SU-DHL-6 (cell line): ENCODE measurements at regions not wholly inside any gene's neighbourhood (a gene's known extent, or its start where the extent isn't known, plus 50 kb on each side); places are given as distances from the start of the nearest gene placed in this dataset.

ENCODE experiments used
- H2AFZ ChIP-seq: fragments of 200-600 bp; sonication (generic); 2 replicates; pipeline ENCODE4 v1.6.1; 2014; ENCODE audit warnings: low read depth, mild to moderate bottlenecking, moderate library complexity, mixed read lengths, antibody characterized with exemption, low read length; ENCODE audit not compliant: severe bottlenecking
- H3F3A ChIP-seq: fragments of 200-600 bp; shearing (Covaris generic); 2 replicates; pipeline ENCODE4 v1.6.0; 2016; ENCODE audit warnings: antibody characterized with exemption, mild to moderate bottlenecking; ENCODE audit not compliant: insufficient read depth
- H3K27ac ChIP-seq: fragments of 200-600 bp; sonication (generic); 2 replicates; pipeline ENCODE4 v1.5.1; 2016; ENCODE audit warnings: low read depth, mild to moderate bottlenecking, low read length, moderate library complexity, mixed read lengths
- H3K27me3 ChIP-seq: fragments of 200-600 bp; sonication (generic), shearing (Covaris generic); 2 replicates; pipeline ENCODE4 v1.6.0; 2014; ENCODE audit warnings: mild to moderate bottlenecking, low read length
- H3K36me3 ChIP-seq: fragments of 200-600 bp; sonication (generic); 2 replicates; pipeline ENCODE4 v1.6.1; 2014; ENCODE audit warnings: mild to moderate bottlenecking, low read length, mixed read lengths
- H3K4me2 ChIP-seq: fragments of 300-600, 200-600 bp; shearing (Covaris generic), sonication (generic); 2 replicates; pipeline ENCODE4 v1.6.0; 2014; ENCODE audit warnings: low read length, low read depth, mild to moderate bottlenecking; ENCODE audit not compliant: poor library complexity, severe bottlenecking
- H3K4me3 ChIP-seq: fragments of 200-600 bp; sonication (generic); 2 replicates; pipeline ENCODE4 v1.5.1; 2014; ENCODE audit warnings: antibody characterized with exemption, low read length, mild to moderate bottlenecking, mixed read lengths; ENCODE audit not compliant: insufficient read depth, poor library complexity, severe bottlenecking
- H3K79me2 ChIP-seq: fragments of 200-600 bp; sonication (generic); 2 replicates; pipeline ENCODE4 v1.6.1; 2014; ENCODE audit warnings: mild to moderate bottlenecking, low read length, moderate library complexity; ENCODE audit not compliant: insufficient read depth
- H3K9ac ChIP-seq: fragments of 200-600 bp; sonication (generic); 2 replicates; pipeline ENCODE4 v1.7.0; 2014; ENCODE audit warnings: mild to moderate bottlenecking, low read length
- H3K9me2 ChIP-seq: fragments of 200-600 bp; sonication (generic); replicated peaks from 2 replicates; pipeline ENCODE4 v1.6.1; 2014; ENCODE audit warnings: low read length; ENCODE audit not compliant: insufficient read depth
- H3K9me3 ChIP-seq: fragments of 200-600 bp; sonication (generic); 2 replicates; pipeline ENCODE4 v1.6.1; 2014; ENCODE audit warnings: low read length, mixed read lengths; ENCODE audit not compliant: insufficient read depth
- H4K20me1 ChIP-seq: fragments of 200-600 bp; sonication (generic); 2 replicates; pipeline ENCODE4 v1.6.1; 2014; ENCODE audit warnings: low read depth, mild to moderate bottlenecking, antibody characterized with exemption, low read length, moderate library complexity, mixed read lengths
- CTCF ChIP-seq: fragments of 200-600 bp; sonication (generic); IDR thresholded peaks from one replicate; pipeline ENCODE4 v1.5.1; 2017; ENCODE audit warnings: antibody characterized with exemption, mild to moderate bottlenecking, low read length, moderate library complexity; ENCODE audit not compliant: insufficient read depth, poor library complexity, severe bottlenecking
- EZH2phosphoT487 ChIP-seq: fragments of 200-600 bp; sonication (generic), shearing (Covaris generic); conservative IDR thresholded peaks from 2 replicates; pipeline ENCODE4 v1.6.1; 2018; ENCODE audit warnings: mild to moderate bottlenecking, antibody characterized with exemption, low read length, moderate library complexity, mixed read lengths

DNA sequence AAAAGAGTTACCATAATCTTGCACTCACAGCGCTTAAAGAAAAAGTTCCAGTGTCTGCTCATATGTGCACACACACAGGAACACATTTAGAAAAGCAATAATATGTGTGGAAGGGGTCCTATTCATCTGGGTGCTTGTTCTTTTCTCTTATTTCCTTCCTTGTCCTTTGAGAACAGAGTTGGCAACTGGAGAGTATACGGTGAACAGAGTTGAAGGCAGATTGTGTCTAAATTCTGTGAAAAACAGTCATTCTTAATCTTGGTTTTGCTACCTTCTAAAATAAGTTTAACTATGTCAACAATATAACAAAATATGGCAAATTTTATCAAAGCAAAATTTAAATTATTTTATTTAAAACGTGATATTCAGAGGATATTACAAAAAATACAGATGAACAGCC is 365.1 kb upstream of the NOCT start:
- no peak overlapping the region for H3K4me2 ChIP-seq
- TF ChIP-seq EZH2phosphoT487 = no peak
- no peak for TF ChIP-seq CTCF
- H3K27ac ChIP-seq = no peak overlapping the region
- H3K9me3 ChIP-seq = no peaks in the 10 kb centered on the region
- H3K36me3 ChIP-seq = no peaks in the 10 kb centered on the region
- H3K4me3 ChIP-seq = no peak overlapping the region
- no peaks in the 10 kb centered on the region for H4K20me1 ChIP-seq
- no peaks in the 10 kb centered on the region for H3F3A ChIP-seq
- no peaks in the 10 kb centered on the region for H3K27me3 ChIP-seq
- no peaks in the 10 kb centered on the region for H3K9me2 ChIP-seq
- no peak overlapping the region for H3K9ac ChIP-seq
- no peaks in the 10 kb centered on the region for H3K79me2 ChIP-seq
- no peak overlapping the region for H2AFZ ChIP-seq

DNA sequence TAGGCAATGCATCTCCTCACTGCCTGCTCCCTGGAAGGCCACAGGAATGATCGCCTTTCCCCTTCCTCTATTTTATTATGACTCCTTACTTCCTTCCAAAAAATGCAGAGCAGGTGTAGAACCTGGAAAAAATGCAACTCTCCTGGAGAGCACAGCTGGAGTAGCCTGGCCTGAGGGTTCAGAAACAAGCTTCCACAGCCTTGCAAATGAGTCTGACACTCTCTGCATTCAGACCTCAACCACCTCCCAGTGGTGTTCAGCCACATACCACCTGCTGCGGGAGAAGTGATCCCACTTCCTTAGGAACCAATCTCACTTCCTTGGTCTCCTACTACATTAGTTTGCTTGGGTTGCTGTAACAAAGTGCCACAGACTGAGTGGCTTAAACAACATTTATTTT is 368.1 kb upstream of the NOCT start:
- Histone ChIP-seq H3K36me3 (no peaks in the 10 kb centered on the region), H3K9ac (no peak overlapping the region), H3K79me2 (no peaks in the 10 kb centered on the region), H3K4me2 (no peak overlapping the region), H3K4me3 (no peak overlapping the region), H3K9me3 (no peaks in the 10 kb centered on the region), H2AFZ (no peak overlapping the region), H4K20me1 (no peaks in the 10 kb centered on the region), H3F3A (no peaks in the 10 kb centered on the region), H3K27me3 (no peaks in the 10 kb centered on the region), H3K27ac (no peak overlapping the region), H3K9me2 (no peaks in the 10 kb centered on the region)
- TF ChIP-seq EZH2phosphoT487 (no peak), CTCF (no peak)

DNA sequence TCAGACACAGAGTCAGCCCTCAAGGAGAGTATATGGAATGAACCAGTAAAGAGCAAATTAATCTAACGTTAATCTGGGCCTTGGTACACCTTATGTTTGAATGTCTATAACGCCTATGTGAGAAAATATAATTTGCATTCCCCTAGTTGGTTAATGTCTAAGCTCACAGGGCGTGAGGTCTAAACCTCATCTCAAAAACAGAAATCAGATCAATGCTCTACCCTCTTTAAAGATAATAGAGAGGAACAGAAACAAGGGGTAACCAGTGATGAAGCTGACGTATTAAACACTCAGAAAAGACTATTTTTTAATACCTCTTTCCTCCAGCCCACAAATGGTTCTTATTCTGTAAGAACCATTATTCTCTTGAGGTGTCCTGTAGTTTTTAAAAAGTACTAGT is 369.2 kb upstream of the NOCT start:
- Histone ChIP-seq H3K27ac (no peak overlapping the region), H3K27me3 (no peaks in the 10 kb centered on the region), H3K4me3 (no peak overlapping the region), H3K4me2 (no peak overlapping the region), H3K9ac (no peak overlapping the region), H2AFZ (no peak overlapping the region), H3K9me2 (no peaks in the 10 kb centered on the region), H3K9me3 (no peaks in the 10 kb centered on the region), H3K36me3 (no peaks in the 10 kb centered on the region), H3K79me2 (no peaks in the 10 kb centered on the region), H3F3A (no peaks in the 10 kb centered on the region), H4K20me1 (no peaks in the 10 kb centered on the region)
- TF ChIP-seq EZH2phosphoT487 (no peak), CTCF (no peak)

DNA sequence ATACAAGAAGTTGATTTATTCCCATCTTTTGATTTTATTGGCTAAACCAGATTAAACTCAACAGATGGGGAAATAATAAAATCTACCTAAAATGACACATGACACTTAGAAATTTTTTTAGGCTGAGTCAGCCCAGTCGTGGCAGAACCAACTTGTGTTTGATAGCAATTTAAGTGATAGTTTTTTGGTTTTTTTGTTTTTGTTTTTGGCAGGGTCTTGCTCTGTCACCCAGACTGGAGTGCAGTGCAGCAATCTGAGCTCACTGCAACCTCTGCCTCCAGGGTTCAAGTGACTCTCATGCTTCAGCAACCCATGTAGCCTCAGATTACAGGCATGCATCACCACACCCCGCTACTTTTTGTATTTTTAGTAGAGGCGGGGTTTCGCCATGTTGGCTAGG is 370.3 kb upstream of the NOCT start:
- no peaks in the 10 kb centered on the region for H3K27me3 ChIP-seq
- H3K9me2 ChIP-seq = no peaks in the 10 kb centered on the region
- no peak overlapping the region for H3K4me2 ChIP-seq
- no peaks in the 10 kb centered on the region for H3K9me3 ChIP-seq
- no peaks in the 10 kb centered on the region for H3F3A ChIP-seq
- TF ChIP-seq EZH2phosphoT487 (no peak), CTCF (no peak)
- no peak overlapping the region for H3K9ac ChIP-seq
- no peak overlapping the region for H3K4me3 ChIP-seq
- H3K79me2 ChIP-seq = no peaks in the 10 kb centered on the region
- no peak overlapping the region for H2AFZ ChIP-seq
- no peaks in the 10 kb centered on the region for H3K36me3 ChIP-seq
- H3K27ac ChIP-seq = no peak overlapping the region
- H4K20me1 ChIP-seq = no peaks in the 10 kb centered on the region
